Esophagus squamous epithelium (tissue), 4 donors: ENCODE measurements at regions not wholly inside any gene's neighbourhood (a gene's known extent, or its start where the extent isn't known, plus 50 kb on each side); places are given as distances from the start of the nearest gene placed in this dataset.

Experiments
- POLR2A ChIP-seq, 4 donors: fragments of 450-650 bp; IDR thresholded peaks; one replicate each; pipeline ENCODE4 v1.6.1; 2017; ENCODE audit warnings: antibody characterized with exemption in 4 of 4, mild to moderate bottlenecking in 4 of 4, moderate library complexity in 3 of 4
- TF ChIP-seq, protein P1 (sequence below), 6 experiments: fragments of 450-650 bp in 4 of 6; fragments of 200-600 bp in 2 of 6; sonication (generic) in 2 of 6; IDR thresholded peaks; one replicate each; pipeline ENCODE4 v1.5.1; 2016 to 2019; ENCODE audit warnings: antibody characterized with exemption in 6 of 6, mild to moderate bottlenecking in 4 of 6, moderate library complexity in 4 of 6

DNA sequence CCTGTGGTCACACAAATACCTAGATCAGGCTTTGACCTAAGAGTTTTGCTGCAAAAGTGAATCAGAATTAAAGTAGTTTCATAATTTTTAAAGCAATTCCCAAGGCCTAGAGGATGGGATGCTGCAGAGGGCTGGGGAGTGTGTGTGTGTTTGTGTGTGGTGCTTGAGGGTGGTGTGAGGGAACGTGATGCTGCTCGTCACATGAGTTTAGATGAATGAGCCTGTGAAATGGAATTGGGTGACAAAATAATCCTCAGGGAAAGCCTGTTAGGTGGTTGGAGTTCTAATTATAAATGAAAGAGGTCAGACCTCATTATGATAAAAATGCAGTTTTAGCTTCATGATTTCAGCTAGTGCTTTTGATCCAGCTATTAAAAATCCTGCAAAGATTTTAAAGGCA is 87.5 kb upstream of the TMEM170B start:
- TF ChIP-seq, protein P1, sequence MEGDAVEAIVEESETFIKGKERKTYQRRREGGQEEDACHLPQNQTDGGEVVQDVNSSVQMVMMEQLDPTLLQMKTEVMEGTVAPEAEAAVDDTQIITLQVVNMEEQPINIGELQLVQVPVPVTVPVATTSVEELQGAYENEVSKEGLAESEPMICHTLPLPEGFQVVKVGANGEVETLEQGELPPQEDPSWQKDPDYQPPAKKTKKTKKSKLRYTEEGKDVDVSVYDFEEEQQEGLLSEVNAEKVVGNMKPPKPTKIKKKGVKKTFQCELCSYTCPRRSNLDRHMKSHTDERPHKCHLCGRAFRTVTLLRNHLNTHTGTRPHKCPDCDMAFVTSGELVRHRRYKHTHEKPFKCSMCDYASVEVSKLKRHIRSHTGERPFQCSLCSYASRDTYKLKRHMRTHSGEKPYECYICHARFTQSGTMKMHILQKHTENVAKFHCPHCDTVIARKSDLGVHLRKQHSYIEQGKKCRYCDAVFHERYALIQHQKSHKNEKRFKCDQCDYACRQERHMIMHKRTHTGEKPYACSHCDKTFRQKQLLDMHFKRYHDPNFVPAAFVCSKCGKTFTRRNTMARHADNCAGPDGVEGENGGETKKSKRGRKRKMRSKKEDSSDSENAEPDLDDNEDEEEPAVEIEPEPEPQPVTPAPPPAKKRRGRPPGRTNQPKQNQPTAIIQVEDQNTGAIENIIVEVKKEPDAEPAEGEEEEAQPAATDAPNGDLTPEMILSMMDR (IDR thresholded peaks at IDR 0.05) = no peak
- no peak for TF ChIP-seq POLR2A (IDR thresholded peaks at IDR 0.05)
